ENCODE measurements at regions not wholly inside any gene's neighbourhood (a gene's known extent, or its start where the extent isn't known, plus 50 kb on each side); places are given as distances from the start of the nearest gene placed in this dataset.

GRCh38 chr14:42269234-42269633, 662.6 kb downstream of the LRFN5 start:
- TF ChIP-seq FOS (IDR thresholded peaks at IDR 0.05; ENCODE audit: borderline replicate concordance, insufficient read depth, low read length) (no peak), MYC (IDR thresholded peaks at IDR 0.05; ENCODE audit: low read depth, low read length) (no peak), EZH2 (IDR thresholded peaks at IDR 0.05; ENCODE audit: borderline replicate concordance, low read depth, low read length, severe bottlenecking) (no peak), JUN (IDR thresholded peaks at IDR 0.05; ENCODE audit: borderline replicate concordance, insufficient read depth, insufficient read length, low read depth) (no peak), CTCF (IDR thresholded peaks at IDR 0.05; ENCODE audit: extremely low read depth in 1 of 2, insufficient read depth in 1 of 2, low read depth in 1 of 2, low read length in 2 of 2) (no peak), POLR2A (IDR thresholded peaks at IDR 0.05; ENCODE audit: low read depth, low read length) (no peak), MAX (IDR thresholded peaks at IDR 0.05; ENCODE audit: insufficient read depth, insufficient read length) (no peak), POLR2AphosphoS5 (IDR thresholded peaks at IDR 0.05; ENCODE audit: insufficient read depth, low read depth, low read length) (no peak)
- no peaks in the 10 kb centered on the region for H3K9me1 ChIP-seq (replicated peaks; ENCODE audit: control insufficient read depth, extremely low read depth, insufficient read depth, low read length)
- DNase-seq (ENCODE audit: low read depth, low spot score): no peak
- BruUV-seq (replicated peaks): no TSS peak
- H3K4me3 ChIP-seq (replicated peaks in 1 of 3; ENCODE audit: insufficient read depth in 1 of 3, low read depth in 1 of 3, low read length in 3 of 3): no peak overlapping the region
- no peak overlapping the region for H3K4me2 ChIP-seq (ENCODE audit: insufficient read depth, low read length)
- H3K4me1 ChIP-seq (ENCODE audit: control insufficient read depth, extremely low read depth, insufficient read depth, low read length): no peaks in the 10 kb centered on the region
- CTCF ChIA-PET: no interaction called here
- intact Hi-C loops (cut with micrococcal nuclease): no loop called here
- dilution Hi-C loops (cut with MboI; ENCODE audit: extremely low pct_ligation_motif_present, low sequenced_read_pairs): no loop called here
- H3K36me3 ChIP-seq (ENCODE audit: control insufficient read depth in 2 of 2, extremely low read depth in 1 of 2, insufficient read depth in 2 of 2, low read length in 2 of 2): no peaks in the 10 kb centered on the region
- H4K20me1 ChIP-seq (replicated peaks; ENCODE audit: control insufficient read depth, extremely low read depth, insufficient read depth, low read length): no peaks in the 10 kb centered on the region
- H3K9me3 ChIP-seq (replicated peaks; ENCODE audit: control insufficient read depth, insufficient read depth, low read length): no peaks in the 10 kb centered on the region
- no peak overlapping the region for H3K27ac ChIP-seq (ENCODE audit: insufficient read depth, low read depth, low read length)
- POLR2A ChIA-PET: no interaction called here
- no peaks in the 10 kb centered on the region for H3K79me2 ChIP-seq (ENCODE audit: control insufficient read depth, insufficient read depth, low read length)
- no peak overlapping the region for H2AFZ ChIP-seq (ENCODE audit: low read depth, low read length)
- no peak for FAIRE-seq
- no peak overlapping the region for H3K9ac ChIP-seq (replicated peaks; ENCODE audit: extremely low read depth, insufficient read depth, low read length)
- H3K27me3 ChIP-seq (ENCODE audit: control insufficient read depth in 2 of 2, insufficient read depth in 2 of 2, low read length in 2 of 2): no peaks in the 10 kb centered on the region

All from endothelial cell of umbilical vein (primary cell).